Esophagus muscularis mucosa (tissue), 4 donors: ENCODE measurements at regions not wholly inside any gene's neighbourhood (a gene's known extent, or its start where the extent isn't known, plus 50 kb on each side); places are given as distances from the start of the nearest gene placed in this dataset.
"Not testable (repeated sequence)": the region's sequence is repeated elsewhere in the genome, so short reads cannot be mapped to it uniquely, and the experiment has no call there.

Experiments
- DNase-seq: peaks from one replicate; pipeline ENCODE4 v3.0.0-alpha.2; 2017; ENCODE audit errors: extremely low spot score
- H3K27ac ChIP-seq, 4 donors: fragments of 200-600 bp; sonication (generic); replicated peaks in 1 of 4; 1 replicate in 3 of 4; 2 replicates in 1 of 4; pipeline ENCODE4 v1.5.1; 2016 to 2019; ENCODE audit warnings: mild to moderate bottlenecking in 1 of 4
- H3K27me3 ChIP-seq, 4 donors: fragments of 200-600 bp; sonication (generic); one replicate each; pipeline versions ENCODE4 v1.5.1 to v1.6.0; 2016 to 2019
- H3K36me3 ChIP-seq, 4 donors: fragments of 200-600 bp; sonication (generic); one replicate each; pipeline ENCODE4 v1.5.1; 2016 to 2019
- H3K4me1 ChIP-seq, 4 donors: fragments of 200-600 bp; sonication (generic); one replicate each; pipeline ENCODE4 v1.5.1; 2016 to 2019
- H3K4me3 ChIP-seq, 4 donors: fragments of 200-600 bp; sonication (generic); 1 replicate in 2 of 4; 2 replicates in 2 of 4; pipeline ENCODE4 v1.5.1; 2016 to 2019; ENCODE audit warnings: mild to moderate bottlenecking in 4 of 4, moderate library complexity in 1 of 4
- H3K9me3 ChIP-seq, 4 donors: fragments of 200-600 bp; sonication (generic); 1 replicate in 3 of 4; 2 replicates in 1 of 4; pipeline ENCODE4 v1.5.1; 2016 to 2019
- EP300 ChIP-seq: sonication (generic); formaldehyde crosslinking; IDR thresholded peaks from one replicate; pipeline ENCODE4 v1.6.1; 2017; ENCODE audit warnings: antibody characterized with exemption
- POLR2A ChIP-seq: fragments of 450-650 bp; IDR thresholded peaks from one replicate; pipeline ENCODE4 v1.6.1; 2017; ENCODE audit warnings: antibody characterized with exemption, moderate library complexity, mild to moderate bottlenecking, low read depth
- POLR2AphosphoS5 ChIP-seq, 2 donors: sonication (generic); formaldehyde crosslinking; IDR thresholded peaks; one replicate each; pipeline ENCODE4 v1.6.1; 2017; ENCODE audit warnings: antibody characterized with exemption in 2 of 2
- WGBS: methylation state at CpG from one replicate; pipeline ENCODE4 v1.1.5; 2018; 5-methylcytosine and 5-hydroxymethylcytosine counted together
- intact Hi-C: fragments of 100-400 bp; cut with DNase I; formaldehyde crosslinking; loops from one replicate; pipeline ENCODE4 v1.15.1; 2023
- TF ChIP-seq, protein P1 (sequence below), 3 experiments: fragments of 200-600 bp in 2 of 3; fragments of 450-650 bp in 1 of 3; sonication (generic) in 2 of 3; IDR thresholded peaks; one replicate each; pipeline ENCODE4 v1.5.1; 2017 to 2019; ENCODE audit warnings: antibody characterized with exemption in 3 of 3, mild to moderate bottlenecking in 2 of 3, moderate library complexity in 1 of 3

DNA sequence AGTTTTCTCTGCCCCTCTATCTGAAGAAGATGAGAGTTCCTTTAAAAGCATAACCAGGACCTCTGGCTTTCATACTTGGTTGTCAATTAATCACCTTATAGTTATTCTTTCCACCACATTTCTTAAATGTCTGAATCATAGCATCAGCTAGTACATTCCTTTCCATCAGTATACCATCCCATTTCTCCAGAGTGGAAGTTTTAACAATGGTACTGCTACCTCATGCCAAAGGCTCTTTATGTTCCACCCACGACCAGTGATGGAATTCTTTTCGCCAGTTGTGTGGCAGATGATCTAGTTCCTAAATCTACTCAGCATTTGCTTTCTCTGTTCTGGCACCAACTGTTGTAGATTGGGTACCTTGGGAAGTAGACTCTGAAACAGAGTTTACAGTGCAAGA lies 379.8 kb downstream of the ZNF674 start:
- intact Hi-C loops = no loop called here
- Histone ChIP-seq H3K4me1 (peaks cover 0 to 22% (median 0%) of the 10 kb centered on the region in 4 donors), H3K27ac (peak overlapping the region in 3 of 4 donors; percentile 38 to 65 (median 55)), H3K4me3 (no peak overlapping the region), H3K27me3 (no peaks in the 10 kb centered on the region), H3K9me3 (no peaks in the 10 kb centered on the region), H3K36me3 (no peaks in the 10 kb centered on the region)
- no peak for DNase-seq
- 54% methylated on average over 2 of the region's 2 CpGs for WGBS
- TF ChIP-seq POLR2AphosphoS5 (IDR thresholded peaks at IDR 0.05) = no peak
- TF ChIP-seq, protein P1, sequence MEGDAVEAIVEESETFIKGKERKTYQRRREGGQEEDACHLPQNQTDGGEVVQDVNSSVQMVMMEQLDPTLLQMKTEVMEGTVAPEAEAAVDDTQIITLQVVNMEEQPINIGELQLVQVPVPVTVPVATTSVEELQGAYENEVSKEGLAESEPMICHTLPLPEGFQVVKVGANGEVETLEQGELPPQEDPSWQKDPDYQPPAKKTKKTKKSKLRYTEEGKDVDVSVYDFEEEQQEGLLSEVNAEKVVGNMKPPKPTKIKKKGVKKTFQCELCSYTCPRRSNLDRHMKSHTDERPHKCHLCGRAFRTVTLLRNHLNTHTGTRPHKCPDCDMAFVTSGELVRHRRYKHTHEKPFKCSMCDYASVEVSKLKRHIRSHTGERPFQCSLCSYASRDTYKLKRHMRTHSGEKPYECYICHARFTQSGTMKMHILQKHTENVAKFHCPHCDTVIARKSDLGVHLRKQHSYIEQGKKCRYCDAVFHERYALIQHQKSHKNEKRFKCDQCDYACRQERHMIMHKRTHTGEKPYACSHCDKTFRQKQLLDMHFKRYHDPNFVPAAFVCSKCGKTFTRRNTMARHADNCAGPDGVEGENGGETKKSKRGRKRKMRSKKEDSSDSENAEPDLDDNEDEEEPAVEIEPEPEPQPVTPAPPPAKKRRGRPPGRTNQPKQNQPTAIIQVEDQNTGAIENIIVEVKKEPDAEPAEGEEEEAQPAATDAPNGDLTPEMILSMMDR (IDR thresholded peaks at IDR 0.05) = no peak
- TF ChIP-seq EP300 = no peak
- TF ChIP-seq POLR2A = no peak

DNA sequence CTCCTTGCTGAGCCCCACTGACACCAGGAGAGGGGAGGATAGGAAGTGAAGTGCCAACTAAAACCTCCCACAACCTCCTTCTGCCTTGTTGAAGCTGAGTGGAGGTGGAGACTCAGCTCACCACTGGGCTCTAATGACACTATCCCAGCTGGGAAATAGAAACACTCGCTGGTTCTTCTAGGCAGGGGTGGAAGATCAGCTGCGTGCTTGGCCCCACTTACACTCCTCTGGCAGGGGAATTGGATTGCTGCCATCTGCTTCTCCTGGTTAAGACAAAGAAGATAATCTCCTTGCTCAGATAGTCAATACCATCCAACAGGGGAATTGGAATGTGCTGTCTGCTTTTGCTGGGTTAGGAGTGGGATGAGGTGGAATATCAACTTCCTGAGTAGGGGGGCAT lies 392.5 kb downstream of the ZNF674 start:
- no peak for DNase-seq
- 78% methylated on average over 2 of the region's 2 CpGs for WGBS
- peaks cover 0 to 7% (median 0%) of the 10 kb centered on the region in 4 donors for H3K9me3 ChIP-seq
- TF ChIP-seq, protein P1 (IDR thresholded peaks at IDR 0.05) = no peak
- no peak for TF ChIP-seq POLR2A
- TF ChIP-seq EP300 = no peak
- TF ChIP-seq POLR2AphosphoS5 (IDR thresholded peaks at IDR 0.05) = no peak
- H3K36me3 ChIP-seq = no peaks in the 10 kb centered on the region
- intact Hi-C loops = no loop called here
- no peaks in the 10 kb centered on the region for H3K4me1 ChIP-seq
- no peak overlapping the region for H3K4me3 ChIP-seq
- no peaks in the 10 kb centered on the region for H3K27me3 ChIP-seq
- no peak overlapping the region for H3K27ac ChIP-seq

DNA sequence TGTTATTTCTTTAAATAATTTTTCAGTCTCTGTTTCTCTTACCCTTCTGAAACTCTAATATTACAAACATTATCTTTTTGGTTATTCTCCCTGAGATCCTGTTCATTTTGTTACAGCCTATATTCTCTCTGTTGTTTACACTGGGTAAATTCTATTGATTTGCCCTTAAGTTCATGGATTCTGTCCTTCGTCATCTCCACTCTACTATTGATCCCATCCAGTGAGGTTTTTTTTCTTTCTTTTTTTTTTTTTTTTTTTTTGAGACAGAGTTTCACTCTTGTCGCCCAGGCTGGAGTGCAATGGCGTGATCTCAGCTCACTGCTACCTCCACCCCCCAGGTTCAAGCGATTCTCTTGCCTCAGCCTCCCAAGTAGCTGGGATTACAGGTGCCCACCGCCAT lies 393.9 kb downstream of the ZNF674 start:
- WGBS = 72% methylated on average over 5 of the region's 5 CpGs
- H3K9me3 ChIP-seq, intact Hi-C loops: not testable (repeated sequence)

DNA sequence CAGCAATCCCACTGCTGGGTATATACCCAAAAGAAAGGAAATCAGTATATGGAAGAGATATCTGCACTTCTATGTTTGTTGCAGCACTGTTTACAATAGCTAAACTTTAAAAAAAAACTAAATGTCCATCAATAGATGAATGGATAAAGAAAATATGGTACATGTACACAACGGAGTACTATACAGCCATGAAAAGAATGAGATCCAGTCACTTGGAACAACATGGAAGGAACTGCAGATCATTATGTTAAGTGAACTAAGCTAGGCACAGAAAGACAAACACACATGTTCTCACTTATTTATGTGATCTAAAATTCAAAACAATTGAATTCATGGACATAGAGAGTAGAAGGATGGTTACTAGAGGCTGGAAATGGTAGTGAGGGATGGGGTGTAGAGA lies 400.7 kb downstream of the ZNF674 start:
- 83% methylated on average over 1 of the region's 1 CpG for WGBS
- no peak for TF ChIP-seq POLR2A
- TF ChIP-seq POLR2AphosphoS5 (IDR thresholded peaks at IDR 0.05) = no peak
- no peak for TF ChIP-seq EP300
- TF ChIP-seq, protein P1 (IDR thresholded peaks at IDR 0.05) = no peak
- Histone ChIP-seq H3K27ac (no peak overlapping the region), H3K4me1 (no peaks in the 10 kb centered on the region), H3K27me3 (no peaks in the 10 kb centered on the region), H3K4me3 (no peak overlapping the region), H3K9me3 (no peaks in the 10 kb centered on the region), H3K36me3 (no peaks in the 10 kb centered on the region)
- no peak for DNase-seq
- intact Hi-C loops = no loop called here

More for the DNA sequence above, 393.9 kb downstream of the ZNF674 start:
- not testable (repeated sequence) for H3K36me3 ChIP-seq, H3K4me1 ChIP-seq, H3K4me3 ChIP-seq, H3K27me3 ChIP-seq, H3K27ac ChIP-seq, DNase-seq

DNA sequence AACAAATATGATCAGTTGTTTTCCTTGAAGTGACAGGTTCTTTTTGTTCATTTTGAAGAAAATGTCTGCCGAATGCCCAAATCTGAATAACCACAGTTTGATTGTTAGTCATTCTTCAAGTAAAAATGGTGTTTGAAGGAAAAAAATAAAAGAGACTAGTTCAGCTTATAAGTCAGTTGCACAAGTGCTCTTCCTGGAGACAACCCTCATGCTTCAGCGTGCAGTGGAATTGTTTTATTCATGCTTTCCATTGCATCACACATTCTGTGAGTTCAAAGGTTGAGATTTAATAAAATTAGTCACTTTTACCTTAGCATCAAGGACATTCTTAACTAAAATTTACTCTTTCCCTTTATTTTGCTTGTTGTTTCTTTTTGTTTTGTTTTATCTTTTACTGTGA lies 404.9 kb downstream of the ZNF674 start:
- WGBS = 75% methylated on average over 2 of the region's 2 CpGs

More for the DNA sequence above, 404.9 kb downstream of the ZNF674 start:
- TF ChIP-seq POLR2AphosphoS5 (IDR thresholded peaks at IDR 0.05) = no peak
- no peak for TF ChIP-seq POLR2A
- TF ChIP-seq, protein P1 (IDR thresholded peaks at IDR 0.05) = no peak
- TF ChIP-seq EP300 = no peak
- Histone ChIP-seq H3K4me3 (no peak overlapping the region), H3K4me1 (no peaks in the 10 kb centered on the region), H3K9me3 (no peaks in the 10 kb centered on the region), H3K27ac (no peak overlapping the region), H3K36me3 (no peaks in the 10 kb centered on the region), H3K27me3 (no peaks in the 10 kb centered on the region)
- no peak for DNase-seq
- intact Hi-C loops = no loop called here
